ENCODE measurements at regions not wholly inside any gene's neighbourhood (a gene's known extent, or its start where the extent isn't known, plus 50 kb on each side); places are given as distances from the start of the nearest gene placed in this dataset.

DNA sequence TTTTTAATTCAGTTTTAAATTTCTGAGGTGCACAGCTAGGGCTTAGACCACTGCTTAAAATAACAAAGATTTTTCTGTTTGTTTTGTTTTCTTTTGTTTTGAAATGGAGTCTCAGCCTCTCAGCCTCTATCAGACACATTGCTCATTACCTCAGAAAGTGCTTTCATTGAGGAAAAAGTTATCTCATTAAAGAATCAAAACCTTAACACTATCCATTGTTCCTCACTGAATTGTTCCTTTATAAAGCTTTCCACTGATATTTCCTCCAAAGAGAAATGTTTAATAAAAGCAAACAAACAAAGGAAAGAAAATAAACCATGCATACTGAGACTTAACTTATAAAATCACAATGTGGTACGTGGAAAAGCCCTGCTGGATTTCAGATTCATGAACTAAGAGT is 63.8 kb downstream of the SIPA1L2 start:
- peaks cover 9% of the 10 kb centered on the region for H3K36me3 Mint-ChIP-seq (ENCODE audit: low read depth)
- intact Hi-C loops (cut with micrococcal nuclease) = no loop called here
- no peak overlapping the region for H3K27ac Mint-ChIP-seq
- no peak overlapping the region for H3K4me3 Mint-ChIP-seq
- no peaks in the 10 kb centered on the region for H3K9me3 Mint-ChIP-seq
- no peaks in the 10 kb centered on the region for H3K27me3 Mint-ChIP-seq
- H3K4me1 Mint-ChIP-seq (ENCODE audit: low read depth) = peaks cover 15% of the 10 kb centered on the region

DNA sequence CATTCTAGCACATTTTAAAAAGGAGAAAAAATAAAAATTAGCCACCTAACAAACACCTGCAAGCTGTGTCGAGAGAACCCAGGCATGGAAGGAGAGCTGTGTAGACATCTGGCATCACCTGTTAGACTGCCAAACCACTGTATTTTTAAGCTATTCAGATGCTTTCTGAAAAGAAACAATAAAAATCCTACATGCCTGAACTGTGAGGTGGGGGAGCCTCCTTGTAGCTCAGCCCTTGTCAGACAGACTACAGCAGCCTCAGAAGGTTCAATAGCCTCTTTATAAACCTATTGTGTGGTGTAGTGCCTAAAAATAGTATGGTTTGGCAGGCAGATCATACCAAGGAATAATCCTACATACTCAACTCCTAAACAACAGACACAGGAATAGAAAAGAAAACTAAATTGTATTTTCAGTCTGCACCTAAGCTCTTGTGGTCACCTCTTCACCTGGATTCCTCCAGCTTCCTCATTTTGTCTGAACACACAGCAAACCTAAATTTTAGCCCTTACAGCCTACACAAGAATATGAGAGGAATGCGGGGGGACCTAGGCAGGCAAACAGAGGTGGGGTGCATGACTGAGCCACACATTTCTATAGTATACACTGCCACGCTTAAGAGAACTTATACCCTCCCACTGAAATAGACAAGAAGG is 67.0 kb downstream of the SIPA1L2 start:
- no peaks in the 10 kb centered on the region for H3K9me3 Mint-ChIP-seq
- intact Hi-C loops (cut with micrococcal nuclease) = no loop called here
- H3K4me3 Mint-ChIP-seq = no peak overlapping the region
- H3K36me3 Mint-ChIP-seq (ENCODE audit: low read depth) = peaks cover 9% of the 10 kb centered on the region
- H3K4me1 Mint-ChIP-seq (ENCODE audit: low read depth) = peaks cover 15% of the 10 kb centered on the region
- H3K27me3 Mint-ChIP-seq = no peaks in the 10 kb centered on the region
- no peak overlapping the region for H3K27ac Mint-ChIP-seq

DNA sequence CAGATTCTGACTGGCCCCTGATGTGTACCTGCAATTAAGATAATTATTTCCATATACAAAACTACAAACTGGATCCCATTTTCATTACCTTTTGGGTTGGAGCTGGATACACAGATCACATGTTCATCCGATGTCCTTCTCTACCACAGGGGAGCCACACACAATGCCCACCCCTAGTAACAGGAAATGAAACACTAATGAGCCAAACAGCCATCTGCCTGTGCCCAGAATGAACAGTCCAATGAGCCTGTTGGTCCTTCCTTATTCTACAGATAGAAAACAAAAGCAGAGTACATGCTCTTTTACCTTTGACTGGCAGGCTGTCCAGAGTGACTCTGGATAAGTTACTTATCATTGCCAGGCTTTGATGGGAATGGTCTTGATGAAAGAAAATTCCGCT is 68.6 kb downstream of the SIPA1L2 start:
- H3K27me3 Mint-ChIP-seq = no peaks in the 10 kb centered on the region
- H3K36me3 Mint-ChIP-seq (ENCODE audit: low read depth) = peaks cover 9% of the 10 kb centered on the region
- no peaks in the 10 kb centered on the region for H3K9me3 Mint-ChIP-seq
- no peak overlapping the region for H3K4me3 Mint-ChIP-seq
- intact Hi-C loops (cut with micrococcal nuclease) = no loop called here
- no peak overlapping the region for H3K27ac Mint-ChIP-seq
- peaks cover 15% of the 10 kb centered on the region for H3K4me1 Mint-ChIP-seq (ENCODE audit: low read depth)

DNA sequence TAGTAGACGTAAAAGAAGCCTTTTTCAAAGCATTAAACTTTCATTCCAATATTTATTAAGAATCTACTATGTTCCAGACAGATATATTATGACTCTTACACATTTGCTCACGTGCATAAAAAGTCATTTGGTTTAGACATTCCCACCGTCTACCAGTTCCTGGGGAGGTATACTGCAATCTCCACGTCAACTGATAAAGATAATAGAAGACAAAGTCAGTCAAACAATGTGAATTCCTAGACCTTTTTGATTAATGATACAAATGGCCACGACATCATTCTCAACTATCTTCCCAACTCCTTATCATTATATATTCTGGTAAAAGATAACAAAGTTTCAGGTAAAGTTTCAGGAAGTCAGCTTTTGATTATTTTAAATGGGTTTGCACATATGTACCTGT is 69.0 kb downstream of the SIPA1L2 start:
- intact Hi-C loops (cut with micrococcal nuclease) = no loop called here
- Mint-ChIP-seq H3K27me3 (no peaks in the 10 kb centered on the region), H3K9me3 (no peaks in the 10 kb centered on the region), H3K4me3 (no peak overlapping the region), H3K36me3 (ENCODE audit: low read depth) (peaks cover 9% of the 10 kb centered on the region), H3K4me1 (ENCODE audit: low read depth) (peaks cover 15% of the 10 kb centered on the region), H3K27ac (no peak overlapping the region)

DNA sequence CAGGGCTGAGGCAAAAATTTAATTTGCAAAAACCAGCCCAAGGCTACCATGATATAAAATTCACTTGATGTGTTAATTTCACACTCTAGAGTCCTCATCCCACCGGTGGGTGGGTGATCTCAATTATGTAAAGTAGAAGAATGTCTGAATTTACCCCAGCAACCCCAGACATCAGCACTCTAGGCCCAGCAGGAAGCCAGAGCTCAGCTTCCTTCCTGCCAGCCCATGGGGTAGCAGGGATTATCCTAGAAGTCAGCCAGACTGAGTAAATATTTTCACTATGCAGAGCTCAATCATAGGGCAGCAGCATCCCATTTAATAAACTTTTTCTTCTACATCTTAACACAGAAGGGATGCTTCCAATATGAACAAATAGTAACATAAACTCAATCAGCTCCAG is 71.0 kb downstream of the SIPA1L2 start:
- Mint-ChIP-seq H3K27me3 (no peaks in the 10 kb centered on the region), H3K4me3 (no peak overlapping the region), H3K36me3 (ENCODE audit: low read depth) (peaks cover 5% of the 10 kb centered on the region), H3K9me3 (no peaks in the 10 kb centered on the region), H3K4me1 (ENCODE audit: low read depth) (peaks cover 15% of the 10 kb centered on the region), H3K27ac (no peak overlapping the region)
- intact Hi-C loops (cut with micrococcal nuclease) = no loop called here

DNA sequence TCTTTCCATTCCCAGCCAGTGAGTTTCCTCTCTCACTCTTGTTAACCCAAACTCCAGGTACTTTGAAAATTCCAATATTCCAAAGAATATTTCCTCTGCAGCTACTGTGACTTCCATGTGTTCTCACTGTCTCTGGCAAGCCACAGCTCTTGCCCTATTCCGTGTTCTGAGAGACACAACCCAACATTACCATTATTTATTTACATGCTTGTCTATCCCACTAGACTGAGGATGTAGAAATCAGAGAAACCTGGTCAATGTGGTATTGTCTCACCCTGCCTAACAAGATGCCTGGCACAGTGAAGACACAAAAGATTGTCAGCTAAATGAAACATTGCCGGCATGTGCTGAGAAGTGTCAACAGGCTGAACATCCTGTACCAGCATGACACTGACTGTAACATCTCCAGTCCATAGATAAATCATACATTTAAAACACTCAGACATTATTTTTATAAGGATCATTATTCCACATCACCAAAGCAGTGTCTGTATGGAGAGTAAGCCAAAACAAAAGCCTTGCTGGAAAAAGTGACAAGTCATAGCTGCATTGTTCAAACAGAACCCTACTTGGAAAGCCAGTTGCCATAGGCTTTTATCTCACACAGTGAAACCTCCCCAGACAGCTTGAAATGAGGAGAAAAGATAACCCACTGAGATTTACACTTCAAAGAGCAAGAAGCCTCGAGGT is 72.3 kb downstream of the SIPA1L2 start:
- intact Hi-C loops (cut with micrococcal nuclease) = no loop called here
- Mint-ChIP-seq H3K4me3 (no peak overlapping the region), H3K27ac (no peak overlapping the region), H3K27me3 (no peaks in the 10 kb centered on the region), H3K9me3 (no peaks in the 10 kb centered on the region), H3K36me3 (ENCODE audit: low read depth) (no peaks in the 10 kb centered on the region), H3K4me1 (ENCODE audit: low read depth) (peaks cover 17% of the 10 kb centered on the region)

DNA sequence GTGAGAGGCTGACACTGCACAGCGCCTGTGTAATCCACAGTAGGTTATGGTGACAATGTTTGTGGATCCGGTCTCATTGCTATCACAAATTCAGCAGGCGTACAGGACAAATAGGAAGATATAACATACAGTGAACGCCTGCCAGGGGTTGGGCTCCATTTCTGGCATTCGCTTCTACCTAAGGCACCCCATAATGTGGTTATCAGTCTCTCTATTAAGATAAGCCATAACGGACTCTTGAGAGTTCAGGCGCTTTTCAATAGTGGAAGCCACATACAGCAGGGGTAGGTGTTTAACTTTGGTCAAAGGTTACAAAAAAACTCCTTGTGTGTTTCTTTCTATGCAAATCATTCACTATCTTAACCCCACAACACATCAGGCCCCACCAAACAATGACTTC is 72.8 kb downstream of the SIPA1L2 start:
- Mint-ChIP-seq H3K4me3 (no peak overlapping the region), H3K27ac (no peak overlapping the region), H3K36me3 (ENCODE audit: low read depth) (no peaks in the 10 kb centered on the region), H3K9me3 (no peaks in the 10 kb centered on the region), H3K27me3 (no peaks in the 10 kb centered on the region), H3K4me1 (ENCODE audit: low read depth) (peaks cover 15% of the 10 kb centered on the region)
- intact Hi-C loops (cut with micrococcal nuclease) = no loop called here

DNA sequence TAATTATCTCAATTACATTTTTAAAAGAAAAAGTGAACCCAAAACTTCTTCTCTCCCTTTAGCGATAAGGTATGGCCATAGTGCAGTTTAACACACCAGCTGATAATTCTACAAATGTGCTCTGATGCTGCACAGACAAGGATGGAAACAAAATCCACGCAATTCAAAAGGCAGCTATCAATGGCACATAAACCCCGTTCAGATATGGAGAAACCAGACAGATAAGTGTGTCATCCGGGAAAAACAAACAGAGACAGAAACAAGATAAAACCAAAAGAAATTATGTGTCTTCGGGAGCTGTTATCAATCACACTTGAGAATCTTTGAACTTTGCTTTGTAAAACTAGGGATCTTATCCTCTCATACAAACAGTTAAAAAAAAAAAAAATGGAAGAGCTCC is 73.6 kb downstream of the SIPA1L2 start:
- intact Hi-C loops (cut with micrococcal nuclease) = no loop called here
- Mint-ChIP-seq H3K27ac (no peak overlapping the region), H3K4me1 (ENCODE audit: low read depth) (peaks cover 10% of the 10 kb centered on the region), H3K36me3 (ENCODE audit: low read depth) (peaks cover 3% of the 10 kb centered on the region), H3K27me3 (no peaks in the 10 kb centered on the region), H3K9me3 (no peaks in the 10 kb centered on the region), H3K4me3 (no peak overlapping the region)

DNA sequence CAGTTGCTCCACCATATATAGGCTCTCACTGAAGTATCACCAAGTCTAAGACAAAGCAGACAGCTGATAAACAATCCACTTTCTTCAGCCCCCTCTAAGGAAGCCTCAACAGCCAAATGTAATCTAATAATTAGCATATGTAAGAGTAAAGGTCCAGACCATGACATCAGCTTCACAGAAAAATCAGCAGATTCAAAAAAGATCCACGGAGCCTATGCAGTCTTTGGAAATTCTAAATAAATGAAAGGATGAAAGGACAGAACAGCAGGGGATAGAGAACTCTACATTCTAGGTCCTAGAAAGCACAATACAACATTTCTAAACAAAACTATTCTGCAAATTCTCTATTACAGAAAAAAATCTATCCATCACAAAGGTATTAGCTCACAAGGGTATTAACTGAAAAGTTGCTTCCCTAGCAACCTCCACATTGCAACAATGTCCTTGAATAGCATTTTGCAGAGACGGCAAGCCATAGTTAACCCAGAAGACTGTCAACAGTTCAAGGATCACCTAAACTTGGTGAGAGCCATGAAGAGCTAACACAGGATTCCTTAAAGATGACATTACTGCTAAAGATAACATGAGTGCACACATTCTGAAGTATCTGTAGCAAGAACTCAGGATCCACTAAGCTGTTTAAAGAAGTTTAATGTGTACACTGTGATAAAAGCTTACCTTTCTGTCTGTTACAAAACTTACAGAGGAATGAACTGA is 74.3 kb downstream of the SIPA1L2 start:
- no peaks in the 10 kb centered on the region for H3K9me3 Mint-ChIP-seq
- H3K27me3 Mint-ChIP-seq = no peaks in the 10 kb centered on the region
- no peak overlapping the region for H3K4me3 Mint-ChIP-seq
- H3K4me1 Mint-ChIP-seq (ENCODE audit: low read depth) = peaks cover 13% of the 10 kb centered on the region
- H3K36me3 Mint-ChIP-seq (ENCODE audit: low read depth) = peaks cover 6% of the 10 kb centered on the region
- no peak overlapping the region for H3K27ac Mint-ChIP-seq
- intact Hi-C loops (cut with micrococcal nuclease) = no loop called here

DNA sequence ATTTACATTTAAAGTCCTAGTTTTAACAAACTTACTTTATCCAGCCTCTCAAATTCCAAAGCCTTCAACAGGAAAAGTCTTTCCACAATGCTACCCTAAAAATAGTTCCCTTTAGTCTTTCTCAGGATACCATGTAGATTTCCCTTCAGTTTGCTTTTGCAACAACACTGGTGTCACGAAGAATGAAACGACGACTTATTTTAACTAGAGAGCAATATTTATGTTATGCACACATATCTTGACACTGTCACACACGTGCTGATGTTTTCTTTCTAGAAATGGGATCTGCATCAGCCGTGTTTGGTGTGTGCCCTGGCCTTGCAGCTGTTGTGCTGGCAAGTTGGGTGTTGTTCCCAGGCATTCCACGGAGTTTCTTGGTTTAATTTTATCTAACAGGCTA is 75.5 kb downstream of the SIPA1L2 start:
- no peak overlapping the region for H3K27ac Mint-ChIP-seq
- intact Hi-C loops (cut with micrococcal nuclease) = no loop called here
- H3K4me1 Mint-ChIP-seq (ENCODE audit: low read depth) = peaks cover 13% of the 10 kb centered on the region
- H3K36me3 Mint-ChIP-seq (ENCODE audit: low read depth) = peaks cover 6% of the 10 kb centered on the region
- no peak overlapping the region for H3K4me3 Mint-ChIP-seq
- no peaks in the 10 kb centered on the region for H3K9me3 Mint-ChIP-seq
- H3K27me3 Mint-ChIP-seq = no peaks in the 10 kb centered on the region

DNA sequence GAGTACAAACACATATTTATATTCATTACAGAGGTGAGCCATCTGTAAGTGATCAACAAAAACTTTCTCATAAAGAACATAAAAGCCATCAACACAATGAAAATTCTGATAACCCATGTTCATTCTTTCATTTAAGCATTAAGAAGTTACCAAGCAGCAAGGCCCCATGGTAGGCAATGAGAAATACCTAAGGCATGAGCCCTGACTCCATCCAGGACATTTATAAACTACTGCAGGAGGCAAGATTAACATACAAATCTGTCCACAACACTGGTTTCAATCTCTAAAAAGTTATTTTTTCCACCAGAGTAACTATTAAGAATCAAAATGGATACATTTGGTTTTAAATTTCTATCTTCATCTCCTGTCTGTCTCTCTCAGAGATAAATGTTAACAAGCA is 76.1 kb downstream of the SIPA1L2 start:
- no peaks in the 10 kb centered on the region for H3K9me3 Mint-ChIP-seq
- peaks cover 6% of the 10 kb centered on the region for H3K36me3 Mint-ChIP-seq (ENCODE audit: low read depth)
- no peak overlapping the region for H3K4me3 Mint-ChIP-seq
- intact Hi-C loops (cut with micrococcal nuclease) = no loop called here
- no peak overlapping the region for H3K27ac Mint-ChIP-seq
- peaks cover 18% of the 10 kb centered on the region for H3K4me1 Mint-ChIP-seq (ENCODE audit: low read depth)
- no peaks in the 10 kb centered on the region for H3K27me3 Mint-ChIP-seq

DNA sequence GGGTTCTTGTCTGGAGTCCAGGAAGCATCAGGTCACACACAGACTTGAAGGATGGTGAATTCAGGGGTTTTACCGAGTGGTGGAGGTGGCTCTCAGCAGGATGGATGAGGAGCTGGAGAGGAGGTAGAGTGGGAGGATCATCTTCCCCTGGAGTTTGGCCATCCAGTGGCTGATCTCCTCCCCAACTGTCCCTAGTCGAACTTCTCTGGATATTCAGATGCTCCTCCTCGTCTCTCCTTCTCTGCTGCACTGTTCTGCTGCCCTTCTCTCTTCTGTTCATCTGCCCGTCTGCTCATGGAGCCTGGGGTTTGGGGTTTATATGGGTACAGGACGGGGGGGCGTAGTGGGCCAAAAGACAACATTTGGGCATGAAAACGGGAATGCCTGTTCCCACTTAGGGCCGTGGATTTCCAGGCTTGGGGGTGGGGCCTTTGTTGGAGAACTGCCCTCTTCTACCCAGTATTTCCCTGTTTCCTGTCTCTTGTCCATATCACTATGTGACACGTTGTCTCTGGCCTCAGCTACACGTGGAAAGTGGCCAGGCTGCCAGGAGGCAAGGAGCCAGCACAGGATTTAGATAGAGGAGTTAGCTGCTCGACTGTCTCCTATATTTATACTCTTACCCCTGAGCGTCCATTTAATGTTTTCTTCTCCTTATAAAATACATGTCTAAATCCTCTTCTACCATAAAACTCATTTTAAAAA is 76.7 kb downstream of the SIPA1L2 start:
- peaks cover 6% of the 10 kb centered on the region for H3K36me3 Mint-ChIP-seq (ENCODE audit: low read depth)

DNA sequence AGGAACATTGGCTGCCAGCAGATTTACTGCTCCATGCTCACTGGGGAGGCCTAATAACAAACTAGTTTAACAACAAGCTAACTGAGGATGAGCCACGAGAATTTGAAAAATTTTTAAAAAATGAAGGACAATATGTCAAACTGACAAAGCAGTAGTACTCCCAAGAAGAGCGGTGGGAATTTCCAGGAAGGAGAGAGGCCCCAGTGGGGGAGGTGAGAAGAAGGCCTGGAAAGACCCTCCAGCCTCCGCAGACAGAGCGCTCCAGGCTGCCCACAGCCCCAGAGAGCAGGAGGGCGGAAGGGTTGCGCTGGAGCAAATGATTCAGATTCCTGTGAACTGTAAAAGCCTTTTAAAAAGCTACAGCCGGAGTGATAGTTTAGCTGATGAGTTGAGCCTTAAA is 78.5 kb downstream of the SIPA1L2 start:
- Mint-ChIP-seq H3K27ac (no peak overlapping the region), H3K9me3 (no peaks in the 10 kb centered on the region), H3K36me3 (ENCODE audit: low read depth) (peaks cover 12% of the 10 kb centered on the region), H3K4me3 (no peak overlapping the region), H3K4me1 (ENCODE audit: low read depth) (peaks cover 28% of the 10 kb centered on the region), H3K27me3 (no peaks in the 10 kb centered on the region)
- intact Hi-C loops (cut with micrococcal nuclease) = no loop called here

More for the DNA sequence above, 76.7 kb downstream of the SIPA1L2 start:
- Mint-ChIP-seq H3K4me1 (ENCODE audit: low read depth) (peaks cover 22% of the 10 kb centered on the region), H3K9me3 (no peaks in the 10 kb centered on the region), H3K27me3 (no peaks in the 10 kb centered on the region), H3K27ac (no peak overlapping the region), H3K4me3 (no peak overlapping the region)
- intact Hi-C loops (cut with micrococcal nuclease) = no loop called here

DNA sequence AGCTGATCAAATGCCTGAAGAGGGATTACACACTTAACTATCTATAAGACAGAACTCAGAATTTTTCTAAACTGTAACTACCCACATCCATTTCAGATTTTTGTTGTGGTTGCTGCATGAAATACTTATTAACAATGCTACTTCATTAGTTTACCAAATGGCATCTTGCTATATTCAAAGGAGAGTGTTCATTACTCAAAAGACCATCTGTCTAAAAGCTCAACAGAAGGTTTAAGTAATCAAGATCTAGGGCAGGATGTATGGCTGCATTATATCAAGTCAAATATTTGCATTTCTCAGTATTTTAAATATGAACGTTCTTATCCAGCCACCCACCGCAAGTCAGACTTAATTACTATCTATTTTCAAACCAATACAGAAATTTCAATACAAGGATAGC is 79.9 kb downstream of the SIPA1L2 start:
- Mint-ChIP-seq H3K27me3 (no peaks in the 10 kb centered on the region), H3K9me3 (no peaks in the 10 kb centered on the region), H3K4me3 (no peak overlapping the region), H3K27ac (no peak overlapping the region), H3K4me1 (ENCODE audit: low read depth) (peaks cover 28% of the 10 kb centered on the region), H3K36me3 (ENCODE audit: low read depth) (peaks cover 12% of the 10 kb centered on the region)
- intact Hi-C loops (cut with micrococcal nuclease) = no loop called here
